ENCODE measurements at regions not wholly inside any gene's neighbourhood (a gene's known extent, or its start where the extent isn't known, plus 50 kb on each side); places are given as distances from the start of the nearest gene placed in this dataset.

DNA sequence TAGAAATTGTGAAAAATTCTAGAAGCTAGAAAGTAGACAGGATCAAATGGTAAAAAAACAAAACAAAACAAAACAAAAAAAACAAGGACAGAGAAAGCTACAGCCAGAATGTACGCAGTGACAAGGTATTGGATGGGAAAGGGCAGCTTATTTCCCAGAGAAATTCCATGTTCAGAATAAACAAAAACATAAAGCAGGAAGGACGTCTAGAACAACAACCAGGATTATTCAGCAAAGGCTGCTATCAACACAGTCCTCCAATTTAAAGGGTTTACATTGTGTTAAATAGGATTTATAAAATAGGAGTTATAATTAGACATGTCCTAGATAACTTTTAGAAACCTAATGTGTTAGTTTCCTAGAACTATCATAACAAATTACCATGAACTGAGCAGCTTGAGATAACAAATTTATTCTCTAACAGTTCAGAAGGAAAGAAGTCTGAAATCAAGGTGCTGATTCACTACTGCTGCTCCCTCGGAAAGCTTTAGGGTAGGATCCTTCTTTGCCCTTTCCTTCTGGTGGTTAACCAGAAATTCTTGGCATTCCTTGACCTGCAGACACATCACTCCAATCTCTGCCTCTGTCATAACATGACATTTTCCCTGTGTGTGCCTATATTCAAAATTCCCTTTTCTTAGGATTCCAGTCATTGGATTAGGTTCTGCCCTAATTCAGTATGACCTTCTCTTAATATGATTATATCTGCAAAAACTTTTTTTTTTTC is 175.6 kb downstream of the SNCA start:
- TF ChIP-seq, protein P1, sequence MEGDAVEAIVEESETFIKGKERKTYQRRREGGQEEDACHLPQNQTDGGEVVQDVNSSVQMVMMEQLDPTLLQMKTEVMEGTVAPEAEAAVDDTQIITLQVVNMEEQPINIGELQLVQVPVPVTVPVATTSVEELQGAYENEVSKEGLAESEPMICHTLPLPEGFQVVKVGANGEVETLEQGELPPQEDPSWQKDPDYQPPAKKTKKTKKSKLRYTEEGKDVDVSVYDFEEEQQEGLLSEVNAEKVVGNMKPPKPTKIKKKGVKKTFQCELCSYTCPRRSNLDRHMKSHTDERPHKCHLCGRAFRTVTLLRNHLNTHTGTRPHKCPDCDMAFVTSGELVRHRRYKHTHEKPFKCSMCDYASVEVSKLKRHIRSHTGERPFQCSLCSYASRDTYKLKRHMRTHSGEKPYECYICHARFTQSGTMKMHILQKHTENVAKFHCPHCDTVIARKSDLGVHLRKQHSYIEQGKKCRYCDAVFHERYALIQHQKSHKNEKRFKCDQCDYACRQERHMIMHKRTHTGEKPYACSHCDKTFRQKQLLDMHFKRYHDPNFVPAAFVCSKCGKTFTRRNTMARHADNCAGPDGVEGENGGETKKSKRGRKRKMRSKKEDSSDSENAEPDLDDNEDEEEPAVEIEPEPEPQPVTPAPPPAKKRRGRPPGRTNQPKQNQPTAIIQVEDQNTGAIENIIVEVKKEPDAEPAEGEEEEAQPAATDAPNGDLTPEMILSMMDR (IDR thresholded peaks at IDR 0.05) = no peak
- TF ChIP-seq EZH2phosphoT487 (IDR thresholded peaks at IDR 0.05) = no peak
- no peak for TF ChIP-seq EZH2 (IDR thresholded peaks at IDR 0.05)

Data from neural progenitor cell (in vitro differentiated cells).